22Rv1 (cell line): ENCODE measurements at regions not wholly inside any gene's neighbourhood (a gene's known extent, or its start where the extent isn't known, plus 50 kb on each side); places are given as distances from the start of the nearest gene placed in this dataset.

ENCODE experiments used
- ZFX ChIP-seq: fragments of 450-650 bp; IDR thresholded peaks from 2 replicates; pipeline ENCODE4 v1.6.1; 2017; ENCODE audit warnings: antibody characterized with exemption, borderline replicate concordance
- TF ChIP-seq, protein P1 (sequence below): fragments of 450-650 bp; IDR thresholded peaks from 2 replicates; pipeline ENCODE4 v1.5.1; 2017; ENCODE audit warnings: mild to moderate bottlenecking

DNA sequence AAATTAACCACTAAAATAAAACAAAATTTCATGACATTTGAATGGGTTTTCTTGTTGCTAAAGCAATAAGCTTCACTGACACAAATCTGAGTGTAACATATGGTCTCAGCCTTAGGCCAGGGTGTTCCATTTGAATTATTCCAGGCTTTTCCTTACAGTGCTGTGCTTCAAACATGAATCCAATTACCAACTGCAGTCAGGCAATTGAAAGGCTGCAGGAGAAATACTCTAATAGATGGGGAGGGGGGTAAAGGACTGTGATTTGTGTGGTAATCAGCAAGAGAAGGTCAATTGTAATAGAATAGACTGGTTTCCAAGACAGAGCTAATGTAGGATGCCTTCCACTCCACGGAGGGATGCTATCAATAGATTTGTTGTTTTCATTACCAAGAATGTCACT lies 466.7 kb downstream of the C3orf38 start:
- TF ChIP-seq, protein P1, sequence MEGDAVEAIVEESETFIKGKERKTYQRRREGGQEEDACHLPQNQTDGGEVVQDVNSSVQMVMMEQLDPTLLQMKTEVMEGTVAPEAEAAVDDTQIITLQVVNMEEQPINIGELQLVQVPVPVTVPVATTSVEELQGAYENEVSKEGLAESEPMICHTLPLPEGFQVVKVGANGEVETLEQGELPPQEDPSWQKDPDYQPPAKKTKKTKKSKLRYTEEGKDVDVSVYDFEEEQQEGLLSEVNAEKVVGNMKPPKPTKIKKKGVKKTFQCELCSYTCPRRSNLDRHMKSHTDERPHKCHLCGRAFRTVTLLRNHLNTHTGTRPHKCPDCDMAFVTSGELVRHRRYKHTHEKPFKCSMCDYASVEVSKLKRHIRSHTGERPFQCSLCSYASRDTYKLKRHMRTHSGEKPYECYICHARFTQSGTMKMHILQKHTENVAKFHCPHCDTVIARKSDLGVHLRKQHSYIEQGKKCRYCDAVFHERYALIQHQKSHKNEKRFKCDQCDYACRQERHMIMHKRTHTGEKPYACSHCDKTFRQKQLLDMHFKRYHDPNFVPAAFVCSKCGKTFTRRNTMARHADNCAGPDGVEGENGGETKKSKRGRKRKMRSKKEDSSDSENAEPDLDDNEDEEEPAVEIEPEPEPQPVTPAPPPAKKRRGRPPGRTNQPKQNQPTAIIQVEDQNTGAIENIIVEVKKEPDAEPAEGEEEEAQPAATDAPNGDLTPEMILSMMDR = no peak
- TF ChIP-seq ZFX = no peak
